Endothelial cell of umbilical vein (primary cell): ENCODE measurements at regions not wholly inside any gene's neighbourhood (a gene's known extent, or its start where the extent isn't known, plus 50 kb on each side); places are given as distances from the start of the nearest gene placed in this dataset.

Experiments used
- BruUV-seq: library from RNA; stranded (reverse); fragments of 400-500 nt; replicated peaks from 2 replicates; lab custom pipeline; 2021; lab: Mats Ljungman, UMichigan
- CTCF ChIA-PET: fragments of 300-600, 350-600 bp; sonication (Branson Sonifier 250); formaldehyde crosslinking; loops from one replicate; lab custom pipeline; 2021; ENCODE audit warnings: antibody characterized with exemption, inconsistent platforms; lab: Charles Lee
- POLR2A ChIA-PET: fragments of 300-600, 350-600 bp; sonication (Branson Sonifier 250); formaldehyde crosslinking; loops from one replicate; lab custom pipeline; 2021; ENCODE audit warnings: antibody characterized with exemption, inconsistent platforms; lab: Charles Lee
- DNase-seq: peaks from one replicate; pipeline ENCODE4 v3.0.0-alpha.2; 2011; ENCODE audit warnings: low read depth, low spot score
- FAIRE-seq: peaks from 2 replicates; lab custom pipeline; 2011; peaks lifted over from hg19 to GRCh38; lab: Jason Lieb, UNC
- H2AFZ ChIP-seq: 2 replicates; pipeline ENCODE4 v1.6.0; 2012; ENCODE audit warnings: low read depth, low read length, control low read depth, inconsistent platforms
- H3K27ac ChIP-seq: 2 replicates; pipeline ENCODE4 v1.5.1; 2011; ENCODE audit warnings: low read depth, mild to moderate bottlenecking, control low read depth, low read length, moderate library complexity; ENCODE audit not compliant: insufficient read depth
- H3K27me3 ChIP-seq, 2 experiments: 2 replicates each; pipeline versions ENCODE4 v1.6.0 to v1.6.1; 2011; ENCODE audit warnings: low read length in 2 of 2, mixed read lengths in 1 of 2; ENCODE audit not compliant: control insufficient read depth in 2 of 2, insufficient read depth in 2 of 2
- H3K36me3 ChIP-seq, 2 experiments: 2 replicates in 1 of 2; 3 replicates in 1 of 2; pipeline ENCODE4 v1.5.1; 2011; ENCODE audit warnings: low read length in 2 of 2, mild to moderate bottlenecking in 1 of 2, moderate library complexity in 1 of 2; ENCODE audit not compliant: control insufficient read depth in 2 of 2, insufficient read depth in 2 of 2; ENCODE audit errors: extremely low read depth in 1 of 2
- H3K4me1 ChIP-seq: 3 replicates; pipeline ENCODE4 v1.5.1; 2011; ENCODE audit warnings: mild to moderate bottlenecking, low read length; ENCODE audit not compliant: control insufficient read depth, insufficient read depth; ENCODE audit errors: extremely low read depth
- H3K4me2 ChIP-seq: 2 replicates; pipeline ENCODE4 v1.6.1; 2011; ENCODE audit warnings: low read length, control low read depth, mixed read lengths; ENCODE audit not compliant: insufficient read depth
- H3K4me3 ChIP-seq, 3 experiments: fragments of 200-600 bp in 1 of 3; sonication (generic), shearing (Covaris generic) in 1 of 3; replicated peaks in 1 of 3; 2 replicates each; pipeline ENCODE4 v1.5.1; 2011 to 2016; ENCODE audit warnings: control low read depth in 3 of 3, low read length in 3 of 3, mild to moderate bottlenecking in 2 of 3, inconsistent platforms in 1 of 3, low read depth in 1 of 3, moderate library complexity in 1 of 3; ENCODE audit not compliant: insufficient read depth in 1 of 3
- H3K79me2 ChIP-seq: 2 replicates; pipeline ENCODE4 v1.6.0; 2012; ENCODE audit warnings: low read length, inconsistent platforms; ENCODE audit not compliant: control insufficient read depth, insufficient read depth
- H3K9ac ChIP-seq: replicated peaks from 2 replicates; pipeline ENCODE3; 2011; ENCODE audit warnings: low read length, control low read depth; ENCODE audit not compliant: insufficient read depth; ENCODE audit errors: extremely low read depth
- H3K9me1 ChIP-seq: replicated peaks from 3 replicates; pipeline ENCODE4 v1.6.0; 2011; ENCODE audit warnings: mild to moderate bottlenecking, low read length; ENCODE audit not compliant: control insufficient read depth, insufficient read depth; ENCODE audit errors: extremely low read depth
- H3K9me3 ChIP-seq: replicated peaks from 2 replicates; pipeline ENCODE4 v1.5.1; 2012; ENCODE audit warnings: low read length, inconsistent platforms; ENCODE audit not compliant: control insufficient read depth, insufficient read depth
- H4K20me1 ChIP-seq: replicated peaks from 2 replicates; pipeline ENCODE3; 2011; ENCODE audit warnings: mild to moderate bottlenecking, low read length; ENCODE audit not compliant: control insufficient read depth, insufficient read depth; ENCODE audit errors: extremely low read depth
- CTCF ChIP-seq, 2 donors: IDR thresholded peaks; 1 replicate in 1 of 2; 2 replicates in 1 of 2; pipeline ENCODE4 v1.5.1; 2011; ENCODE audit warnings: low read length in 2 of 2, mild to moderate bottlenecking in 2 of 2, moderate library complexity in 2 of 2, control low read depth in 1 of 2, inconsistent platforms in 1 of 2, low read depth in 1 of 2; ENCODE audit not compliant: insufficient read depth in 1 of 2; ENCODE audit errors: extremely low read depth in 1 of 2
- EZH2 ChIP-seq: IDR thresholded peaks from 2 replicates; pipeline ENCODE4 v1.6.1; 2012; ENCODE audit warnings: borderline replicate concordance, low read depth, mild to moderate bottlenecking, moderate library complexity, low read length, inconsistent platforms; ENCODE audit not compliant: severe bottlenecking
- FOS ChIP-seq: IDR thresholded peaks from 2 replicates; pipeline ENCODE4 v1.6.1; 2011; ENCODE audit warnings: mild to moderate bottlenecking, low read length, moderate library complexity, borderline replicate concordance; ENCODE audit not compliant: insufficient read depth
- GATA2 ChIP-seq: IDR thresholded peaks from 2 replicates; pipeline ENCODE4 v1.7.0; 2011; ENCODE audit warnings: low read depth, mild to moderate bottlenecking, moderate library complexity, mixed read lengths, low read length; ENCODE audit not compliant: insufficient read length, insufficient read depth
- JUN ChIP-seq: IDR thresholded peaks from 2 replicates; pipeline ENCODE4 v1.6.1; 2011; ENCODE audit warnings: borderline replicate concordance, low read depth; ENCODE audit not compliant: insufficient read length, insufficient read depth
- MAX ChIP-seq: IDR thresholded peaks from 2 replicates; pipeline ENCODE4 v1.6.1; 2011; ENCODE audit not compliant: insufficient read depth, insufficient read length
- MYC ChIP-seq: IDR thresholded peaks from one replicate; pipeline ENCODE4 v1.6.1; 2011; ENCODE audit warnings: mild to moderate bottlenecking, low read depth, low read length
- POLR2A ChIP-seq: IDR thresholded peaks from 2 replicates; pipeline ENCODE4 v1.6.1; 2012; ENCODE audit warnings: low read depth, mild to moderate bottlenecking, control low read depth, low read length
- POLR2AphosphoS5 ChIP-seq: IDR thresholded peaks from 2 replicates; pipeline ENCODE4 v1.6.1; 2012; ENCODE audit warnings: low read depth, mild to moderate bottlenecking, control low read depth, low read length, moderate library complexity; ENCODE audit not compliant: insufficient read depth
- dilution Hi-C: fragments of 300-500 bp; cut with MboI; formaldehyde crosslinking; loops from one replicate; pipeline ENCODE4 v1.15.0; 2019; ENCODE audit warnings: low sequenced_read_pairs; ENCODE audit not compliant: extremely low pct_ligation_motif_present
- intact Hi-C: fragments of 100-400 bp; cut with micrococcal nuclease; formaldehyde crosslinking; loops from one replicate; pipeline ENCODE4 v1.10.0; 2022

- no peaks in the 10 kb centered on the region for H3K9me1 ChIP-seq
- H3K27me3 ChIP-seq: no peaks in the 10 kb centered on the region
- H3K4me2 ChIP-seq: no peak overlapping the region
- dilution Hi-C loops (no loop called here), intact Hi-C loops (no loop called here)
- DNase-seq (no peak), FAIRE-seq (no peak)
- H3K9me3 ChIP-seq: no peaks in the 10 kb centered on the region
- no TSS peak for BruUV-seq
- H3K27ac ChIP-seq: no peak overlapping the region
- ChIA-PET CTCF (no interaction called here), POLR2A (no interaction called here)
- H3K9ac ChIP-seq: no peak overlapping the region
- TF ChIP-seq CTCF (IDR thresholded peaks at IDR 0.05; ENCODE audit: extremely low read depth in 1 of 2, insufficient read depth in 1 of 2, low read depth in 1 of 2, low read length in 2 of 2) (no peak), FOS (no peak), JUN (no peak), MYC (no peak), POLR2A (no peak), POLR2AphosphoS5 (no peak), MAX (no peak), EZH2 (no peak), GATA2 (no peak)
- no peak overlapping the region for H2AFZ ChIP-seq
- no peak overlapping the region for H3K4me3 ChIP-seq
- no peaks in the 10 kb centered on the region for H3K4me1 ChIP-seq
- no peaks in the 10 kb centered on the region for H3K79me2 ChIP-seq
- H4K20me1 ChIP-seq: no peaks in the 10 kb centered on the region
- no peaks in the 10 kb centered on the region for H3K36me3 ChIP-seq
Observed at GRCh38 chr13:88670509-88670908, 999.3 kb downstream of the SLITRK5 start.
